Neural progenitor cell (in vitro differentiated cells): ENCODE measurements at regions not wholly inside any gene's neighbourhood (a gene's known extent, or its start where the extent isn't known, plus 50 kb on each side); places are given as distances from the start of the nearest gene placed in this dataset.

Experiments
- DNase-seq: peaks from one replicate; pipeline ENCODE4 v3.0.0-alpha.2; 2016; ENCODE audit warnings: low spot score
- H2AFZ ChIP-seq: fragments of 200-600 bp; sonication (generic); replicated peaks from 2 replicates; pipeline ENCODE4 v1.6.1; 2016; ENCODE audit warnings: antibody characterized with exemption
- H3F3A ChIP-seq: fragments of 200-600 bp; sonication (generic); 2 replicates; pipeline ENCODE4 v1.6.1; 2016; ENCODE audit warnings: antibody characterized with exemption, low read depth
- H3K27ac ChIP-seq: fragments of 200-600 bp; sonication (generic); 2 replicates; pipeline ENCODE4 v1.5.1; 2016; ENCODE audit warnings: mild to moderate bottlenecking
- H3K27me3 ChIP-seq: fragments of 200-600 bp; sonication (generic); 2 replicates; pipeline ENCODE4 v1.6.1; 2016; ENCODE audit warnings: mild to moderate bottlenecking, moderate library complexity
- H3K36me3 ChIP-seq: fragments of 200-600 bp; sonication (generic); 2 replicates; pipeline ENCODE4 v1.5.1; 2016
- H3K4me1 ChIP-seq: fragments of 200-600 bp; sonication (generic); 2 replicates; pipeline ENCODE4 v1.6.1; 2016; ENCODE audit warnings: mixed run types
- H3K4me2 ChIP-seq: fragments of 200-600 bp; sonication (generic); 2 replicates; pipeline ENCODE4 v1.6.1; 2016
- H3K4me3 ChIP-seq: fragments of 200-600 bp; sonication (generic); 2 replicates; pipeline ENCODE4 v1.5.1; 2016
- H3K79me2 ChIP-seq: fragments of 200-600 bp; sonication (generic); 2 replicates; pipeline ENCODE4 v1.6.1; 2016; ENCODE audit warnings: low read depth
- H3K9ac ChIP-seq: fragments of 200-600 bp; sonication (generic); 2 replicates; pipeline ENCODE4 v1.6.1; 2016
- H3K9me3 ChIP-seq: fragments of 200-600 bp; sonication (generic); 2 replicates; pipeline ENCODE4 v1.5.1; 2016; ENCODE audit warnings: low read depth
- H4K20me1 ChIP-seq: fragments of 200-600 bp; sonication (generic); 2 replicates; pipeline ENCODE4 v1.6.1; 2016; ENCODE audit warnings: low read depth
- H3K27ac Mint-ChIP-seq: 3 replicates; pipeline ENCODE4 v1.8.0; 2021; ENCODE audit warnings: mixed read lengths
- H3K27me3 Mint-ChIP-seq: 2 replicates; pipeline ENCODE4 v1.8.0; 2022; ENCODE audit warnings: low read depth, mild to moderate bottlenecking, inconsistent platforms, moderate library complexity, mixed read lengths; ENCODE audit not compliant: insufficient read depth
- H3K36me3 Mint-ChIP-seq: 3 replicates; pipeline ENCODE4 v1.8.0; 2021; ENCODE audit warnings: mixed read lengths
- H3K4me1 Mint-ChIP-seq: 3 replicates; pipeline ENCODE4 v1.8.0; 2021; ENCODE audit warnings: mixed read lengths
- H3K4me3 Mint-ChIP-seq: 3 replicates; pipeline ENCODE4 v1.8.0; 2021; ENCODE audit warnings: mild to moderate bottlenecking, moderate library complexity, mixed read lengths
- H3K9me3 Mint-ChIP-seq: 3 replicates; pipeline ENCODE4 v1.8.0; 2020; ENCODE audit warnings: mixed read lengths
- EZH2 ChIP-seq: fragments of 200-600 bp; sonication (generic); IDR thresholded peaks from 2 replicates; pipeline ENCODE4 v1.6.1; 2017; ENCODE audit warnings: antibody characterized with exemption, mild to moderate bottlenecking, moderate library complexity
- EZH2phosphoT487 ChIP-seq: fragments of 200-600 bp; sonication (generic); IDR thresholded peaks from 2 replicates; pipeline ENCODE4 v1.6.1; 2017; ENCODE audit warnings: antibody characterized with exemption
- TF ChIP-seq, protein P1 (sequence below): fragments of 200-600 bp; sonication (generic); IDR thresholded peaks from 2 replicates; pipeline ENCODE4 v1.5.1; 2017; ENCODE audit warnings: antibody characterized with exemption, mild to moderate bottlenecking

DNA sequence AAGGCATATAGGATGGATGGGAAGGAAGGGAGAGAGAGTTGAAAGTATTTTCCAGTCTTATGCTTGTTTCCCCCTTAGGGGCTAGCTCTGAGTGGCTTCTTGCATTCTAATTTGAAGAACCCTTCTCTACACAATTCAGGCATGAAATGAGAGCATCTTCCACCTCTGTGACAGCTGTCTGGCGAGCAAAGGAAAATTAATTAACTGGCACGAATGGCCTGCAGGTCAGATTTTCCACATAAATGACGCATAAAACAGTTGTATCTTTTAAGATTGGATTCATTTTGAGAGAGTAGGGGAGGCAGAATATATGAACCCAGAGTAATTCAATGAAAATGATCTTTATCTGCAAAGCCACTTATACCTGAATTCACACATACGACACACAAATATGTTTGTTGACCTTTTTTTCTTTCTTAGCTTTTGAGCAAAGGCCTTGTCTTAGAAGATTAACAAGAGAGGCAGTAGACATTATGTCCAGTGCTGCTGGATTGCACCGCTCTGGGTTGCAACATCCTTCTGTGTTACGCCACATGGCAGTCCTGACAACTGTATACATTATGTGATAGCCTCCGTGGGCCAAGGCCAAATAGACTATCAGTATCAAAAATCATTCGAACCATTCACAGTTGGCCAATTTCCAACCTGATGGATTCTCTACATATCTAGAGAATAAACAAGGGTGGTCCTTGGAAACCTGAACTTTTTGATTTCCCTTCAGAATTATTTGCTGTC lies 173.0 kb upstream of the GOT2 start:
- no peaks in the 10 kb centered on the region for H3K79me2 ChIP-seq
- no peaks in the 10 kb centered on the region for H3K36me3 ChIP-seq
- no peaks in the 10 kb centered on the region for H4K20me1 ChIP-seq
- H3K4me1 ChIP-seq, result no peaks in the 10 kb centered on the region
- no peak overlapping the region for H3K9ac ChIP-seq
- Mint-ChIP-seq H3K4me1 (no peaks in the 10 kb centered on the region), H3K9me3 (no peaks in the 10 kb centered on the region), H3K36me3 (no peaks in the 10 kb centered on the region), H3K27ac (no peak overlapping the region), H3K27me3 (peaks cover 2% of the 10 kb centered on the region), H3K4me3 (no peak overlapping the region)
- DNase-seq, result no peak
- no peak overlapping the region for H2AFZ ChIP-seq
- no peak for TF ChIP-seq EZH2
- TF ChIP-seq, protein P1, sequence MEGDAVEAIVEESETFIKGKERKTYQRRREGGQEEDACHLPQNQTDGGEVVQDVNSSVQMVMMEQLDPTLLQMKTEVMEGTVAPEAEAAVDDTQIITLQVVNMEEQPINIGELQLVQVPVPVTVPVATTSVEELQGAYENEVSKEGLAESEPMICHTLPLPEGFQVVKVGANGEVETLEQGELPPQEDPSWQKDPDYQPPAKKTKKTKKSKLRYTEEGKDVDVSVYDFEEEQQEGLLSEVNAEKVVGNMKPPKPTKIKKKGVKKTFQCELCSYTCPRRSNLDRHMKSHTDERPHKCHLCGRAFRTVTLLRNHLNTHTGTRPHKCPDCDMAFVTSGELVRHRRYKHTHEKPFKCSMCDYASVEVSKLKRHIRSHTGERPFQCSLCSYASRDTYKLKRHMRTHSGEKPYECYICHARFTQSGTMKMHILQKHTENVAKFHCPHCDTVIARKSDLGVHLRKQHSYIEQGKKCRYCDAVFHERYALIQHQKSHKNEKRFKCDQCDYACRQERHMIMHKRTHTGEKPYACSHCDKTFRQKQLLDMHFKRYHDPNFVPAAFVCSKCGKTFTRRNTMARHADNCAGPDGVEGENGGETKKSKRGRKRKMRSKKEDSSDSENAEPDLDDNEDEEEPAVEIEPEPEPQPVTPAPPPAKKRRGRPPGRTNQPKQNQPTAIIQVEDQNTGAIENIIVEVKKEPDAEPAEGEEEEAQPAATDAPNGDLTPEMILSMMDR, result no peak
- TF ChIP-seq EZH2phosphoT487, result no peak
- H3K9me3 ChIP-seq, result no peaks in the 10 kb centered on the region
- H3F3A ChIP-seq, result no peaks in the 10 kb centered on the region
- no peak overlapping the region for H3K4me2 ChIP-seq
- H3K27ac ChIP-seq, result no peak overlapping the region
- H3K27me3 ChIP-seq, result no peaks in the 10 kb centered on the region
- no peak overlapping the region for H3K4me3 ChIP-seq

DNA sequence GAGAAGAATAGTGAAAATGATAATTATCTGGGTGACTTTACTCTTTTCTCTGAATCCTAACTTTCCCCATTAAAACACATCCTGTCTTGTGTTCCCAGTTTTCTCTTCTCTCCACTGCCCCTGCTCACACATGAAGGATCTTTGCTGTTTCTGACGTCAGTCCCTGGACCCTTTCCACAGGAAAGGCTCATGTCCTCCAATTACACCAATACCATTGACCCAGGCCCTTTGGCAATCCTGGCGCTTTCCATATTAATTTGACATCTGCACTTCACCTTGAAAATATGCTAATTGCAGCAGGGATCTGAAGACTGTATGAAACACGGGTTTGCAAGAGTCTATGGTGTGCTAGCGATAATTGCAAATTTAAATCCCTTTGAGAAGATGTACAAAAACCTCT lies 170.2 kb upstream of the GOT2 start:
- H3K27ac ChIP-seq, result no peak overlapping the region
- peaks cover 2% of the 10 kb centered on the region for H3K27me3 Mint-ChIP-seq
- H3K9me3 Mint-ChIP-seq, result no peaks in the 10 kb centered on the region
- no peaks in the 10 kb centered on the region for H3K4me1 ChIP-seq
- no peaks in the 10 kb centered on the region for H3K27me3 ChIP-seq
- no peaks in the 10 kb centered on the region for H3K4me1 Mint-ChIP-seq
- no peak overlapping the region for H3K27ac Mint-ChIP-seq
- no peak overlapping the region for H3K4me2 ChIP-seq
- no peak overlapping the region for H3K9ac ChIP-seq
- no peak for DNase-seq
- H3K36me3 ChIP-seq, result no peaks in the 10 kb centered on the region
- H3K9me3 ChIP-seq, result no peaks in the 10 kb centered on the region
- no peaks in the 10 kb centered on the region for H3F3A ChIP-seq
- H3K36me3 Mint-ChIP-seq, result no peaks in the 10 kb centered on the region
- no peak for TF ChIP-seq EZH2phosphoT487
- no peaks in the 10 kb centered on the region for H4K20me1 ChIP-seq
- H2AFZ ChIP-seq, result no peak overlapping the region
- H3K4me3 ChIP-seq, result no peak overlapping the region
- H3K79me2 ChIP-seq, result no peaks in the 10 kb centered on the region
- H3K4me3 Mint-ChIP-seq, result no peak overlapping the region

DNA sequence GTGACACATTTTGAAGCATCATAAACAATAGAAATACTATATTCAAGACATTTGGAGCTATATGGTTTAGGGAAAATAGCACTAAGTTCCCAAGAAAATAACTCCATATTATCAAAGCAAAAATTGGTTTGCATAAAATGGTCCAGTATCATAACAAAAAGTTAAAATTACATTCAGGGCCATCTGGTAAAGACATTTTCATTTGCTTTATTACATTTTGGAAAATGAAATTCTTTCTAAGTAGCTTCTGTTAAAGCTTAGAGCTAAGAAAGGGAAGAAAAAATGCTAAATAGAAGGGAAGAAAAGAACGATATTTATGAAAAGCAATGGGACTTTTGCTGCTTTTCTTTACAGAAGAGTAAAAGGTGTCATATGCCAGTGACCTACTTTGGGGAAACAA lies 155.4 kb upstream of the GOT2 start:
- TF ChIP-seq, protein P1, result no peak
- TF ChIP-seq EZH2 (no peak), EZH2phosphoT487 (no peak)
- no peaks in the 10 kb centered on the region for H3K36me3 Mint-ChIP-seq
- peaks cover 4% of the 10 kb centered on the region for H3K27me3 Mint-ChIP-seq
- Histone ChIP-seq H3F3A (no peaks in the 10 kb centered on the region), H3K4me2 (no peak overlapping the region), H3K4me1 (no peaks in the 10 kb centered on the region), H4K20me1 (no peaks in the 10 kb centered on the region), H3K9me3 (no peaks in the 10 kb centered on the region), H3K4me3 (no peak overlapping the region), H3K79me2 (no peaks in the 10 kb centered on the region), H3K27ac (no peak overlapping the region), H3K36me3 (no peaks in the 10 kb centered on the region), H3K9ac (no peak overlapping the region), H3K27me3 (no peaks in the 10 kb centered on the region), H2AFZ (no peak overlapping the region)
- no peak overlapping the region for H3K27ac Mint-ChIP-seq
- no peak for DNase-seq
- H3K9me3 Mint-ChIP-seq, result peaks cover 2% of the 10 kb centered on the region
- no peaks in the 10 kb centered on the region for H3K4me1 Mint-ChIP-seq
- H3K4me3 Mint-ChIP-seq, result no peak overlapping the region

DNA sequence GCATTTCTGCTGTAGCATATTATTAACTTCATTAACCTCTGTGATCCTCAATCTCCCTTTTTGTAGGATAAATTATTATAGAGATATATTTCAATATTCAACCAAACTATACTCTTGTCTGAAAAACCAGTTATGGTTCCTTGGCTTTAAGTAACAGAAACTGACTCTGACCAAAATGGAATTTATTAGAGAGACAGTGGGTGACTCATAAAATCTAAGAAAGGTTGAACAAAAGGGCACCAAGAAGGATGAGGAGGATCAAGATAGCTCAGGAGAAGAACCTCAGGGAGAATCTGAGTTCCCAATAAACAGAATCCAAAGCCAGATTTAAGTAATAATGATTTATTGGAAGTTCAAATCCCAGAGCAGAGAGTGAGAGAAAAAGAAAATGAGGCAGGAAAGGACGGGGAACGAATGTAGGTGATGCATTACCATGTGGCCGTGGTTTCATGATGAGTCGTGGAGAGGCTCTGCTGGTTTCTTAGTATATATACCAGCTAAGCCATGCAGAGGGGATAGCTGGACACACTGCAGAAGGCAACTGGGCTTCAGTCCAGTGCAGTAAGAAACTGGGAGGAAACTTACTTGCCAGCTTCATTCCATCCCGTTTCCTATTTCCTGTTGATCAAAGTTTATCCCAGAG lies 151.5 kb upstream of the GOT2 start:
- Mint-ChIP-seq H3K4me1 (no peaks in the 10 kb centered on the region), H3K36me3 (no peaks in the 10 kb centered on the region), H3K4me3 (no peak overlapping the region), H3K9me3 (no peaks in the 10 kb centered on the region), H3K27me3 (peaks cover 4% of the 10 kb centered on the region), H3K27ac (no peak overlapping the region)
- no peaks in the 10 kb centered on the region for H4K20me1 ChIP-seq
- no peak overlapping the region for H2AFZ ChIP-seq
- no peak overlapping the region for H3K9ac ChIP-seq
- no peak overlapping the region for H3K4me2 ChIP-seq
- H3K4me1 ChIP-seq, result no peaks in the 10 kb centered on the region
- H3K9me3 ChIP-seq, result no peaks in the 10 kb centered on the region
- no peaks in the 10 kb centered on the region for H3F3A ChIP-seq
- TF ChIP-seq, protein P1, result no peak
- TF ChIP-seq EZH2phosphoT487, result no peak
- no peak for TF ChIP-seq EZH2
- DNase-seq, result no peak
- no peak overlapping the region for H3K4me3 ChIP-seq
- no peaks in the 10 kb centered on the region for H3K36me3 ChIP-seq
- H3K27me3 ChIP-seq, result no peaks in the 10 kb centered on the region
- no peak overlapping the region for H3K27ac ChIP-seq
- H3K79me2 ChIP-seq, result no peaks in the 10 kb centered on the region
